ENCODE measurements at regions not wholly inside any gene's neighbourhood (a gene's known extent, or its start where the extent isn't known, plus 50 kb on each side); places are given as distances from the start of the nearest gene placed in this dataset.

GRCh38 chr1:194267021-194267420, 1080.6 kb upstream of the B3GALT2 start:
- DNase-seq (ENCODE audit: insufficient read length, low spot score) (no peak), FAIRE-seq (peak; percentile 11)

GRCh38 chr1:194256010-194256409, 1069.6 kb upstream of the B3GALT2 start:
- DNase-seq (ENCODE audit: insufficient read length, low spot score): no peak
- no peak for FAIRE-seq

- no peak for FAIRE-seq
- no peak for DNase-seq (ENCODE audit: insufficient read length, low spot score)
Measured at GRCh38 chr1:194252199-194252598, 1065.8 kb upstream of the B3GALT2 start.

GRCh38 chr1:194241215-194241614, 1054.8 kb upstream of the B3GALT2 start:
- no peak for FAIRE-seq
- DNase-seq (ENCODE audit: insufficient read length, low spot score): no peak

GRCh38 chr1:194233069-194233468, 1046.7 kb upstream of the B3GALT2 start:
- no peak for FAIRE-seq
- DNase-seq (ENCODE audit: insufficient read length, low spot score): no peak

- DNase-seq (ENCODE audit: insufficient read length, low spot score) (no peak), FAIRE-seq (no peak)
Measured at GRCh38 chr1:194230351-194231144, 1044.1 kb upstream of the B3GALT2 start.

- FAIRE-seq: no peak
- DNase-seq (ENCODE audit: insufficient read length, low spot score): no peak
Measured at GRCh38 chr1:194228427-194228826, 1042.0 kb upstream of the B3GALT2 start.

GRCh38 chr1:194227161-194227560, 1040.7 kb upstream of the B3GALT2 start:
- DNase-seq (ENCODE audit: insufficient read length, low spot score) (no peak), FAIRE-seq (no peak)

- peak; percentile 2 for DNase-seq (ENCODE audit: insufficient read length, low spot score)
- FAIRE-seq: peak; percentile 21
Measured at GRCh38 chr1:194225821-194226220, 1039.4 kb upstream of the B3GALT2 start.

- no peak for FAIRE-seq
- DNase-seq (ENCODE audit: insufficient read length, low spot score): no peak
Measured at GRCh38 chr1:194223596-194223995, 1037.2 kb upstream of the B3GALT2 start.

GRCh38 chr1:194215448-194215847, 1029.0 kb upstream of the B3GALT2 start:
- DNase-seq (ENCODE audit: insufficient read length, low spot score): no peak
- FAIRE-seq: no peak

- FAIRE-seq: no peak
- DNase-seq (ENCODE audit: insufficient read length, low spot score): no peak
Measured at GRCh38 chr1:194214735-194215134, 1028.3 kb upstream of the B3GALT2 start.

- no peak for DNase-seq (ENCODE audit: insufficient read length, low spot score)
- no peak for FAIRE-seq
Measured at GRCh38 chr1:194209920-194210319, 1023.5 kb upstream of the B3GALT2 start.

GRCh38 chr1:194208674-194209073, 1022.3 kb upstream of the B3GALT2 start:
- no peak for DNase-seq (ENCODE audit: insufficient read length, low spot score)
- FAIRE-seq: no peak

- DNase-seq (ENCODE audit: insufficient read length, low spot score) (no peak), FAIRE-seq (no peak)
Measured at GRCh38 chr1:194196562-194196961, 1010.1 kb upstream of the B3GALT2 start.

- DNase-seq (ENCODE audit: insufficient read length, low spot score): no peak
- no peak for FAIRE-seq
Measured at GRCh38 chr1:194194724-194195123, 1008.3 kb upstream of the B3GALT2 start.

GRCh38 chr1:194184974-194185373, 998.6 kb upstream of the B3GALT2 start:
- DNase-seq (ENCODE audit: insufficient read length, low spot score) (no peak), FAIRE-seq (no peak)

GRCh38 chr1:194184425-194184824, 998.0 kb upstream of the B3GALT2 start:
- no peak for FAIRE-seq
- DNase-seq (ENCODE audit: insufficient read length, low spot score): no peak

GRCh38 chr1:194181845-194182244, 995.4 kb upstream of the B3GALT2 start:
- DNase-seq (ENCODE audit: insufficient read length, low spot score) (no peak), FAIRE-seq (no peak)

GRCh38 chr1:194176212-194176611, 989.8 kb upstream of the B3GALT2 start:
- FAIRE-seq: no peak
- DNase-seq (ENCODE audit: insufficient read length, low spot score): no peak

GRCh38 chr1:194175251-194175650, 988.8 kb upstream of the B3GALT2 start:
- DNase-seq (ENCODE audit: insufficient read length, low spot score): no peak
- no peak for FAIRE-seq

- FAIRE-seq: no peak
- DNase-seq (ENCODE audit: insufficient read length, low spot score): no peak
Measured at GRCh38 chr1:194174528-194174927, 988.1 kb upstream of the B3GALT2 start.

- FAIRE-seq (no peak), DNase-seq (ENCODE audit: insufficient read length, low spot score) (no peak)
Measured at GRCh38 chr1:194171596-194171995, 985.2 kb upstream of the B3GALT2 start.

Measured in GM19239 (cell line).